Fibroblast of skin of left biceps (primary cell): ENCODE measurements at regions not wholly inside any gene's neighbourhood (a gene's known extent, or its start where the extent isn't known, plus 50 kb on each side); places are given as distances from the start of the nearest gene placed in this dataset.
A peak's percentile ranks its signal among the peaks of the same experiment; 100 is the strongest.
"Not testable (repeated sequence)": the region's sequence is repeated elsewhere in the genome, so short reads cannot be mapped to it uniquely, and the experiment has no call there.

Experiments used
- DNase-seq, 2 experiments: peaks; one replicate each; pipeline ENCODE4 v3.0.0-alpha.2; 2013; ENCODE audit warnings: low read depth in 2 of 2

DNA sequence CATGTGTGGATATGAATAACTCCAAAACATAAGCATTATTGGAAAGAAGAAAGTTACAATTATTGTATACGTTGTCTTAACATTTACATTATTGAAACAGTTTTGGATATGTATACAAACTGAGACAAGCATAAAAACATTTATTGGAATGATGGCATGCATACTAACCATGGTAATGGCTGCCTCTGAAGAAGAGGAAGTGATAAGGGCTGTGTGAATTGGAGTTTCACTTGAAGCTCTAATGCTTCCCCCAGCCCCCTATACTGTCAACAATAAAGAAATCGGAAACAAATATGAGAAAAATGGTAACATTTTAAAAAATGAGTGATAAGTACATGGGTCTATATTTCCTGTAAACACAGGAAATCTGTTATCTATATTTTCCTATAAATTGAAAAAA, 367.7 kb upstream of the DPYD start:
- DNase-seq = no peak

GRCh38 chr1:98287626-98288025, 366.8 kb upstream of the DPYD start:
- no peak for DNase-seq

- DNase-seq = no peak
Observed at GRCh38 chr1:98286656-98287055, 365.8 kb upstream of the DPYD start.

DNA sequence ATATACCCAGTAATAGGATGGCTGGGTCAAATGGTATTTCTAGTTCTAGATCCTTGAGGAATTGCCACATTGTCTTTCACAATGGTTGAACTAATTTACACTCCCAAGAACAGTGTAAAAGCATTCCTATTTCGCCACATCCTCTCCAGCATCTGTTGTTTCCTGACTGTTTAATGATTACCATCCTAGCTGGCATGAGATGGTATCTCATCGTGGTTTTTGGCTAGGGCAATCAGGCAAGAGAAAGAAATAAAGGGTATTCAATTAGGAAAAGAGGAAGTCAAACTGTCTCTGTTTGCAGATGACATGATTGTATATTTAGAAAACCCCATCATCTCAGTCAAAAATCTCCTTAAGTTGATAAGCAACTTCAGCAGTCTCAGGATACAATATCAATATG, 364.5 kb upstream of the DPYD start:
- not testable (repeated sequence) for DNase-seq

DNA sequence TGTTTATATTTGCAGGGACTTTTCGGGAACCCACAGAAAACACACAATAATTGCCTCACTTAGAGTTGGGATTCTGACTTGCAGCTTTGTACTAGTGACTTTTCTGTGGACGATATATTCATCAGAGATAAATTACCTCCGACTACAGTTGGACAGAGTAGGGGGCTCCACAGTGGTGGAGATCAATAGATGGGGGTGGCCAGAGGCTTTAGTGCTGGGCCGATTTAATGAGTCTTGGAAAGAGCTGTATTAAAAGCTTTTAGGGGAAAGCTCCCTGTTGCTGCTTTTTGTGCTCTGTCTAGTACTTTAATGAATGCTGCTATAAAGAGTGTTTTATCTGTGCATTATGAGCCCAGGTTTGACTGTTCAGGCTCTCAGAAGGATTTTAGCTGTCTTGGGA, 359.2 kb upstream of the DPYD start:
- DNase-seq = no peak

DNA sequence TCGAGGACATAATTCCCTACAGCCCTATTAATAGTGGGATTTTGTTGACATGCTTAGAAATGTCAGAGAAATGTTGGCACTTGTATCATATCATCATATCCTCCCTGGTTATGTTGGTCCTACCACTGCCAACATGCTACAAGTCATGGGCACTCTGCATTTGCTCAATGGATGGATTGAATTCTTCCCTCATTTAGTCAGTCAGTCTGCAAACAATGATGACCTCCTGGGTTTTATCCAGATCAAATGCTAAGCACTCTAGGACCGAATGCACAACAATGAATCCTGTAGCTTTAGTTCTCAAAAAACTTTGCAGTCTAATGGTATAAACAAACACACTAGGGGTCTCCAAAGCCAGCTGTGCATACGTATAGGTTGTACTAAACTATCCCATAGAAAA, 357.2 kb upstream of the DPYD start:
- no peak for DNase-seq

- peak; percentile 8 to 12 for DNase-seq
Observed at GRCh38 chr1:98277118-98277517, 356.3 kb upstream of the DPYD start.

GRCh38 chr1:98276514-98276913, 355.7 kb upstream of the DPYD start:
- DNase-seq = no peak

- no peak for DNase-seq
Observed at GRCh38 chr1:98268316-98268715, 347.5 kb upstream of the DPYD start.

DNA sequence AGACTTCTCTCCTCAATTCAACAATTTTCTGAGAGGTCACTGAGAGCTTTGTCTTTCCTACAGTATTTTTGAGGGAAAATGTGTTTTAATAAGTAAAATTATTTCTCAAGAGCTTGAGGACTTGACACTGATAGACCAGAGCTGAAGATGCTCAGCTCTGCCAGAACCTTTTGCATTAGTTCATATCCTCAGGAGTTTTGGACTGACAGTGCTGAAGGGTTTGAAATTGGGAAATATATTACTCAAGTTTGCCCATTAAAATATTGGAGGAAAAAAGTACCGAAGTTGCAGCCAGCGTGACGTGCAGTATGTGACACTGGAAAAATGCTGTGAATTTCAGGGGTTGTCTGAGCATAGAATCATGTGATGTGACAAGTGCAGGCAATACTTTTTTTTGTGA, 346.6 kb upstream of the DPYD start:
- DNase-seq = no peak

DNA sequence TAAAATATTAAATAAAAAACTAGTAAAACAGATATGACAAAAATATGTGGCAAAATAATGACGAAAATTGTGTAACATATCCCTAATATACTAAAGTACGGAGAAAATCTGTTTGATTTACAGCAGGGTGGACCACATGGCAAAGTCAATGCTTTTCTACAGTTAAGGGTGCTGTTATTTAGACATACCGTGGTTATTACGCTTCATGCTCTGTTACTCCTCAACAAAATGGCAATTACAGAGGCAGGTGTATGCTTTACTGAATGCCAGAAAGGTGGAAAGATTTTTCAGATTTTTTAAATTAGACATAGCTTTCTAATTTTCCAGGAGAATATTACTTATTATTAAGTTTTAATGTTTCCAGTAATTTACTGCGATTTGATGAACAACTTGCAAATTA, 343.9 kb upstream of the DPYD start:
- DNase-seq = no peak

GRCh38 chr1:98260839-98261238, 340.0 kb upstream of the DPYD start:
- no peak for DNase-seq

GRCh38 chr1:98260412-98260811, 339.6 kb upstream of the DPYD start:
- no peak for DNase-seq

GRCh38 chr1:98256700-98257099, 335.9 kb upstream of the DPYD start:
- DNase-seq = no peak

DNA sequence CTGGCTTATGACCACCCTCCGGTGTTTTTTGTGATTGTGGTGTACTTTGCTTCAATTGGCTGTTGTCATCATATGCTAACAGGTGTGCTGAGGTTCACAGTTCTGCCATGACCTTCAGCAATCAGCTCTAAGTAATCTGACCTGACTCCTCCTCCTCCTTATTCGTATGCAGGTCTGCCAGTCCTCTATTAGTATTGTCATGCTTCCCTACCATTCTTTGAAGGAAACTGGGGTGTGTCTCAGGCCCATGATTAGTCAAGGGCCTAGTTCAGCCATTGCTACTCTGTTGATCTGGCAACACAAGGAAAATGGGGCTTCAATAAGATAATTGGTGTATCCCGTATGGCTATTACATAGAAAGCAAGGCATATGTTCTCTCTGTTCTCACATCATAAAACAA, 332.3 kb upstream of the DPYD start:
- DNase-seq = no peak

DNA sequence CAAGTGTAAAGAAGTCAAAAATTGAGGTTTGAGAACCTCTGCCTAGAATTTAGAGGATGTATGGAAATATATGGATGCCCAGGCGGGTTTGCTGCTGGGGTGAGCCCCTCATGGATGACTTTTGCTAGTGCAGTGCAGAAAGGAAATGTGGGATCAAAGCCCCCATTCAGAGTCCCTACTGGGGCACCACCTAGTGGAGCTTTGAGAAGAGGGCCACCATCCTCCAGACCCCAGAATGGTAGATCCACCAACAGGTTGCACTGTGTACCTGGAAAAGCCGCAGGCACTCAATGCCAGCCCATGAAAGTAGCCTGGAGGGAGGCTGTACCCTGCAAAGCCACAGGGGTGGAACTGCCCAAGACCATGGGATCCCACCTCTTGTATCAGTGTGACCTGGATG, 330.7 kb upstream of the DPYD start:
- DNase-seq = no peak

DNA sequence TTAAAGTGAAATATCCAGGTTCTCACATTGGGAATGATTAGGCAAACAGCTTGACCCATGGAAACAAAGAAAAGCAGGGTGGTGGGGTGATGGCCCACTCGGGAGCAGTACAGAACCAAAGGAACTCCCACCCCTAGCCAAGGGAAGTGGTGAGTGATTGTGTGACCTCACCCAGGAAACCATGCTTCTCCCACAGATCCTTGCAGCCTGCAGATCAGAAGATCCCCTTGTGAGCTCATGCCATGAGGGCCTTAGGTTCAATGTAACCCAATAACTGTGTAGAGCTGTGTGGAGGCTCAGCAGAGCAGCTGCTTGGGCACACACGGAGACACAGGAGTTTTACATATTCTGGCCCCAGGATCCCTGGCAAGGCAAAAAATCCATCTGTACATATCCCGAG, 311.8 kb upstream of the DPYD start:
- no peak for DNase-seq

- DNase-seq = no peak
Observed at GRCh38 chr1:98222706-98223105, 301.9 kb upstream of the DPYD start.

DNA sequence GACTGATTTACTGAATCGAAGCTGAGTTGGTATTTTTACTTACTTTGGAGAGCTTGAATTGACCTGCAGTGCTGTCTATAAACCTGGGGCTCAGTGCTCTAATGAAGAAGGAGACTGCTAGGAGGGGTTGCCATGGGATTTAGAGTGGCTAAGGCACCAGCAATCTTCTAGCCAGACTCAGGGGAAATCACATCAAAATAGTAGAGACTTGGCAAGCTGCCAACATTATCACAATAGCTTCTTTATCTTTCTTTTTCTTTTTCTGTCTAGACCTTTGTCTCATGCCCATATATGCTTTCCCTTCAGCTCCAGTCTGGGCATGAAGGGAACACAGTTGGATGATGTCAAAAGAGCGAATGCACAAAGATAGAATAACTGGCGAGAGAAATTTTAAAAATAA, 301.1 kb upstream of the DPYD start:
- DNase-seq = no peak

DNA sequence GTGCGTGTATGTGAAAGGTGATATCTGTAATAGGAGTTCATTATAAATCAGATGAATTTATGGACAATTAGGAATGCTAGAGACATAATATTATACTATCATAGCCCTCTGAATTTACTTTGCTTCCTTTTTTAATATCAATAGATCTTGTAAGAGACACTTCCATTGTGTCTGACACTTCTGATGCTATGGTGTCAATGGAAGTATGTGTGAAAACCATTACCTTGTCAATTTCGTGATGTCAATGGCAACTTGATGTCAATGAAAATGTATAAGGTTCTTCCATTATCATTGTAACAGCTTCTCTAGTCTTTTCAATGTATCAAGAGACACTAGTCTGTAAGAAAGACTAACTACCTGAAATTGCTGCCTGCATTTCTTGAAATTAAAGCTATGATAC, 296.8 kb upstream of the DPYD start:
- no peak for DNase-seq

- DNase-seq = no peak
Observed at GRCh38 chr1:98216304-98216703, 295.5 kb upstream of the DPYD start.

GRCh38 chr1:98211271-98211845, 290.5 kb upstream of the DPYD start:
- no peak for DNase-seq

- DNase-seq = no peak
Observed at GRCh38 chr1:98210563-98210962, 289.7 kb upstream of the DPYD start.

DNA sequence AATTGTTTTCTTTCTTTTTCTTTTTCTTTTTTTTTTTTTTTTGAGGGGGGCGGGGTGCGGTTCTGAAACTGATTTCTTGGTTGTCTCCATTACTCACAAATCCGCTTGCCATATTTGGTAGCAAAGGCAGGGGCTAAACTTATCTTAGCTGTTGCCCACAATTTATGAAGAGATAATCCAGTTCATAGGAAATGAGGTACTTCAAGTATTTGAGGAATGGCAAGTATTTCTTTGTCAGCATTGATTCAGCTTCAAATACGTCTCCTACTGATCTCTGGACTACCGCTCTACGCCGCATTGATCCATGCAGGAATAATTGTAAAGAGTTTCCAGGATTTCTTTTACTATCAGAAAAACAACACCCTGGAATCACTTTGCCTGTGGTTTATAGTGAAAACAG, 289.2 kb upstream of the DPYD start:
- DNase-seq = peak; percentile 90 to 93
